Muscle of leg (tissue), 3 donors: ENCODE measurements at regions not wholly inside any gene's neighbourhood (a gene's known extent, or its start where the extent isn't known, plus 50 kb on each side); places are given as distances from the start of the nearest gene placed in this dataset.
"Not testable (repeated sequence)": the region's sequence is repeated elsewhere in the genome, so short reads cannot be mapped to it uniquely, and the experiment has no call there.

ENCODE experiments used
- DNase-seq: peaks from one replicate; pipeline ENCODE4 v3.0.0; 2013
- H3K27ac ChIP-seq: one replicate; pipeline ENCODE4 v1.5.1; 2013; ENCODE audit warnings: mild to moderate bottlenecking, low read length, control low read depth
- H3K27me3 ChIP-seq: one replicate; pipeline ENCODE4 v1.6.1; 2013; ENCODE audit warnings: low read length; ENCODE audit not compliant: control insufficient read depth, insufficient read depth
- H3K36me3 ChIP-seq: one replicate; pipeline ENCODE4 v1.6.1; 2013; ENCODE audit warnings: low read length; ENCODE audit not compliant: control insufficient read depth, insufficient read depth
- H3K4me1 ChIP-seq: one replicate; pipeline ENCODE4 v1.6.1; 2013; ENCODE audit warnings: low read length; ENCODE audit not compliant: control insufficient read depth, insufficient read depth
- H3K4me3 ChIP-seq: one replicate; pipeline ENCODE4 v1.5.1; 2013; ENCODE audit warnings: low read length, control low read depth
- H3K9me3 ChIP-seq: replicated peaks from 2 replicates; pipeline ENCODE4 v1.6.1; 2013; ENCODE audit warnings: low read depth, low read length; ENCODE audit not compliant: control insufficient read depth
- WGBS: methylation state at CpG from one replicate; pipeline ENCODE4 v1.1.5; 2013; ENCODE audit warnings: missing lambda C conversion rate; ENCODE audit not compliant: insufficient coverage; 5-methylcytosine and 5-hydroxymethylcytosine counted together

GRCh38 chr5:33118761-33119415, 321.9 kb upstream of the TARS1 start:
- Histone ChIP-seq H3K27me3 (no peaks in the 10 kb centered on the region), H3K4me3 (no peak overlapping the region)
- WGBS: no CpG with 5 or more reads among the region's 1 CpG

GRCh38 chr5:33120671-33121070, 320.1 kb upstream of the TARS1 start:
- Histone ChIP-seq H3K4me1 (no peaks in the 10 kb centered on the region), H3K27me3 (no peaks in the 10 kb centered on the region), H3K9me3 (no peaks in the 10 kb centered on the region), H3K27ac (no peak overlapping the region), H3K36me3 (no peaks in the 10 kb centered on the region), H3K4me3 (no peak overlapping the region)
- no peak for DNase-seq
- 100% methylated on average over 1 of the region's 3 CpGs for WGBS

More at GRCh38 chr5:33118761-33119415, 321.9 kb upstream of the TARS1 start:
- Histone ChIP-seq H3K27ac (no peak overlapping the region), H3K4me1 (no peaks in the 10 kb centered on the region), H3K9me3 (no peaks in the 10 kb centered on the region), H3K36me3 (no peaks in the 10 kb centered on the region)
- no peak for DNase-seq

- H3K4me3 ChIP-seq: no peak overlapping the region
- H3K27ac ChIP-seq: no peak overlapping the region
- peaks cover 10% of the 10 kb centered on the region for H3K9me3 ChIP-seq
- no peaks in the 10 kb centered on the region for H3K27me3 ChIP-seq
- no CpG with 5 or more reads among the region's 2 CpGs for WGBS
- no peak for DNase-seq
- H3K36me3 ChIP-seq: no peaks in the 10 kb centered on the region
- H3K4me1 ChIP-seq: no peaks in the 10 kb centered on the region
These were observed 311.5 kb upstream of the TARS1 start for GRCh38 chr5:33129309-33129708.

- H3K4me1 ChIP-seq: no peaks in the 10 kb centered on the region
- DNase-seq: no peak
- no CpG with 5 or more reads among the region's 1 CpG for WGBS
- H3K4me3 ChIP-seq: no peak overlapping the region
- no peaks in the 10 kb centered on the region for H3K27me3 ChIP-seq
- no peak overlapping the region for H3K27ac ChIP-seq
- peaks cover 16% of the 10 kb centered on the region for H3K9me3 ChIP-seq
- no peaks in the 10 kb centered on the region for H3K36me3 ChIP-seq
These were observed 304.0 kb upstream of the TARS1 start for GRCh38 chr5:33136785-33137184.

GRCh38 chr5:33138145-33138544, 302.6 kb upstream of the TARS1 start:
- H3K4me3 ChIP-seq, DNase-seq, H3K27me3 ChIP-seq, H3K4me1 ChIP-seq, H3K36me3 ChIP-seq, H3K27ac ChIP-seq: not testable (repeated sequence)
- H3K9me3 ChIP-seq: peaks cover 16% of the 10 kb centered on the region
- WGBS: no CpG with 5 or more reads among the region's 4 CpGs

GRCh38 chr5:33143405-33144123, 297.2 kb upstream of the TARS1 start:
- Histone ChIP-seq H3K9me3 (no peaks in the 10 kb centered on the region), H3K27ac (no peak overlapping the region), H3K36me3 (no peaks in the 10 kb centered on the region), H3K4me1 (peaks cover 2% of the 10 kb centered on the region), H3K27me3 (no peaks in the 10 kb centered on the region), H3K4me3 (no peak overlapping the region)
- no CpG with 5 or more reads among the region's 4 CpGs for WGBS
- no peak for DNase-seq

GRCh38 chr5:33146881-33147280, 293.9 kb upstream of the TARS1 start:
- H3K27me3 ChIP-seq: no peaks in the 10 kb centered on the region
- no peaks in the 10 kb centered on the region for H3K36me3 ChIP-seq
- H3K4me3 ChIP-seq: no peak overlapping the region
- H3K9me3 ChIP-seq: no peaks in the 10 kb centered on the region
- H3K27ac ChIP-seq: no peak overlapping the region
- DNase-seq: no peak
- H3K4me1 ChIP-seq: peaks cover 2% of the 10 kb centered on the region

GRCh38 chr5:33148076-33148513, 292.7 kb upstream of the TARS1 start:
- 20% methylated on average over 1 of the region's 3 CpGs for WGBS
- H3K27ac ChIP-seq: peak overlapping the region; percentile 57

GRCh38 chr5:33153372-33153771, 287.4 kb upstream of the TARS1 start:
- Histone ChIP-seq H3K27me3 (no peaks in the 10 kb centered on the region), H3K4me1 (no peaks in the 10 kb centered on the region), H3K4me3 (no peak overlapping the region), H3K9me3 (no peaks in the 10 kb centered on the region), H3K36me3 (no peaks in the 10 kb centered on the region), H3K27ac (no peak overlapping the region)
- peak; percentile 35 for DNase-seq
- WGBS: no CpG with 5 or more reads among the region's 1 CpG

More at GRCh38 chr5:33148076-33148513, 292.7 kb upstream of the TARS1 start:
- Histone ChIP-seq H3K4me3 (no peak overlapping the region), H3K36me3 (no peaks in the 10 kb centered on the region), H3K27me3 (no peaks in the 10 kb centered on the region), H3K9me3 (no peaks in the 10 kb centered on the region), H3K4me1 (peaks cover 2% of the 10 kb centered on the region)
- DNase-seq: peak; percentile 95

- DNase-seq: no peak
These were observed 286.9 kb upstream of the TARS1 start for GRCh38 chr5:33153831-33154230.

More at GRCh38 chr5:33153831-33154230, 286.9 kb upstream of the TARS1 start:
- Histone ChIP-seq H3K9me3 (no peaks in the 10 kb centered on the region), H3K36me3 (no peaks in the 10 kb centered on the region), H3K27me3 (no peaks in the 10 kb centered on the region), H3K4me1 (no peaks in the 10 kb centered on the region), H3K4me3 (no peak overlapping the region), H3K27ac (no peak overlapping the region)
- WGBS: 75% methylated on average over 1 of the region's 1 CpG
